GM23338 (cell line): ENCODE measurements at regions not wholly inside any gene's neighbourhood (a gene's known extent, or its start where the extent isn't known, plus 50 kb on each side); places are given as distances from the start of the nearest gene placed in this dataset.

Experiments
- ATAC-seq: fragments of 200-7000 bp; cut with Tn5 transposase; 3 replicates; pipeline ENCODE4 v1.9.1; 2020
- DNase-seq: peaks from one replicate; pipeline ENCODE4 v3.0.0-alpha.2; 2015; ENCODE audit warnings: low spot score
- H2AFZ ChIP-seq: fragments of 200-600 bp; sonication (generic); 2 replicates; pipeline ENCODE4 v1.8.0; 2016; ENCODE audit warnings: antibody characterized with exemption, mild to moderate bottlenecking, moderate library complexity
- H3F3A ChIP-seq: fragments of 200-600 bp; sonication (generic); replicated peaks from 2 replicates; pipeline ENCODE4 v1.8.0; 2017; ENCODE audit warnings: antibody characterized with exemption, mixed run types, low read depth
- H3K27ac ChIP-seq: fragments of 200-600 bp; sonication (generic); 2 replicates; pipeline ENCODE4 v1.6.1; 2016; ENCODE audit warnings: low read depth
- H3K27me3 ChIP-seq: fragments of 200-600 bp; sonication (generic); 2 replicates; pipeline ENCODE4 v1.8.0; 2016; ENCODE audit warnings: mild to moderate bottlenecking, mixed run types, moderate library complexity; ENCODE audit not compliant: insufficient read depth
- H3K36me3 ChIP-seq: fragments of 200-600 bp; sonication (generic); 2 replicates; pipeline ENCODE4 v1.8.0; 2016; ENCODE audit warnings: mild to moderate bottlenecking; ENCODE audit not compliant: insufficient read depth
- H3K4me1 ChIP-seq: fragments of 200-600 bp; sonication (generic); 2 replicates; pipeline ENCODE4 v1.8.0; 2016; ENCODE audit warnings: mild to moderate bottlenecking, moderate library complexity; ENCODE audit not compliant: insufficient read depth
- H3K4me2 ChIP-seq: fragments of 200-600 bp; sonication (generic); 2 replicates; pipeline ENCODE4 v1.7.1; 2017; ENCODE audit warnings: mixed run types
- H3K4me3 ChIP-seq: fragments of 200-600 bp; sonication (generic); 2 replicates; pipeline ENCODE4 v1.6.1; 2016; ENCODE audit warnings: mixed run types
- H3K79me2 ChIP-seq: fragments of 200-600 bp; sonication (generic); replicated peaks from 2 replicates; pipeline ENCODE4 v1.8.0; 2017; ENCODE audit warnings: mild to moderate bottlenecking; ENCODE audit not compliant: insufficient read depth
- H3K9me2 ChIP-seq: fragments of 200-600 bp; sonication (generic); 2 replicates; pipeline ENCODE4 v1.8.0; 2017; ENCODE audit not compliant: insufficient read depth
- H4K20me1 ChIP-seq: fragments of 200-600 bp; sonication (generic); replicated peaks from 2 replicates; pipeline ENCODE4 v1.8.0; 2017; ENCODE audit warnings: mild to moderate bottlenecking; ENCODE audit not compliant: insufficient read depth
- H3K27ac Mint-ChIP-seq: 2 replicates; pipeline ENCODE4 v1.8.0; 2020; ENCODE audit warnings: inconsistent platforms, mild to moderate bottlenecking, moderate library complexity, mixed read lengths
- H3K27me3 Mint-ChIP-seq: 3 replicates; pipeline ENCODE4 v1.8.0; 2022; ENCODE audit warnings: low read depth, mild to moderate bottlenecking, moderate library complexity, mixed read lengths, inconsistent platforms; ENCODE audit not compliant: insufficient read depth, poor library complexity
- H3K36me3 Mint-ChIP-seq: 3 replicates; pipeline ENCODE4 v1.8.0; 2021; ENCODE audit warnings: low read depth, mild to moderate bottlenecking, inconsistent platforms, moderate library complexity, mixed read lengths
- H3K4me1 Mint-ChIP-seq: 3 replicates; pipeline ENCODE4 v1.8.0; 2020; ENCODE audit warnings: mild to moderate bottlenecking, inconsistent platforms, mixed read lengths
- H3K4me3 Mint-ChIP-seq: 3 replicates; pipeline ENCODE4 v1.8.0; 2021; ENCODE audit warnings: moderate library complexity, mild to moderate bottlenecking, inconsistent platforms, mixed read lengths
- H3K9me3 Mint-ChIP-seq: 3 replicates; pipeline ENCODE4 v1.8.0; 2020; ENCODE audit warnings: moderate library complexity, mild to moderate bottlenecking, inconsistent platforms, mixed read lengths
- CREB1 ChIP-seq: fragments of 250-450 bp; sonication (Bioruptor Pico); IDR thresholded peaks from 2 replicates; pipeline ENCODE4 v1.5.0; 2020; ENCODE audit warnings: low read depth, mild to moderate bottlenecking, moderate library complexity
- EZH2 ChIP-seq: fragments of 200-600 bp; sonication (generic); IDR thresholded peaks from one replicate; pipeline ENCODE4 v1.8.0; 2017; ENCODE audit warnings: antibody characterized with exemption, mild to moderate bottlenecking, low read depth; ENCODE audit not compliant: unreplicated experiment
- EZH2phosphoT487 ChIP-seq: fragments of 200-600 bp; sonication (generic); IDR thresholded peaks from one replicate; pipeline ENCODE4 v1.8.1; 2018; ENCODE audit warnings: antibody characterized with exemption; ENCODE audit not compliant: unreplicated experiment
- JUNB ChIP-seq: IDR thresholded peaks from one replicate; pipeline ENCODE4 v1.6.1; 2016; ENCODE audit warnings: antibody characterized with exemption; ENCODE audit not compliant: unreplicated experiment
- NANOG ChIP-seq: IDR thresholded peaks from 2 replicates; pipeline ENCODE4 v1.6.1; 2016; ENCODE audit warnings: antibody characterized with exemption, borderline replicate concordance
- POLR2AphosphoS5 ChIP-seq: IDR thresholded peaks from 2 replicates; pipeline ENCODE4 v1.6.1; 2016; ENCODE audit warnings: antibody characterized with exemption, low read depth
- STAT1 ChIP-seq: IDR thresholded peaks from one replicate; pipeline ENCODE4 v1.6.1; 2016; ENCODE audit warnings: antibody characterized with exemption; ENCODE audit not compliant: unreplicated experiment
- ZNF114 ChIP-seq: fragments of 250-450 bp; sonication (Bioruptor Pico); IDR thresholded peaks from 2 replicates; pipeline ENCODE4 v1.5.0; 2020; ENCODE audit warnings: mild to moderate bottlenecking, moderate library complexity
- ZNF331 ChIP-seq: fragments of 250-450 bp; sonication (Bioruptor Pico); IDR thresholded peaks from 2 replicates; pipeline ENCODE4 v1.5.0; 2020; ENCODE audit warnings: low read depth, mild to moderate bottlenecking, moderate library complexity
- TF ChIP-seq, protein P1 (sequence below): IDR thresholded peaks from one replicate; pipeline ENCODE4 v1.6.1; 2018; ENCODE audit warnings: antibody characterized with exemption; ENCODE audit not compliant: unreplicated experiment
- TF ChIP-seq, protein P2 (sequence below), 2 experiments: fragments of 200-600 bp in 1 of 2; sonication (generic) in 1 of 2; conservative IDR thresholded peaks; 2 replicates each; pipeline versions ENCODE4 v1.5.1 to v1.6.1; 2016 to 2017; ENCODE audit warnings: antibody characterized with exemption in 2 of 2, low read depth in 2 of 2, mild to moderate bottlenecking in 2 of 2, moderate library complexity in 1 of 2
- TF ChIP-seq, protein P3 (sequence below): fragments of 250-450 bp; sonication (Bioruptor Pico); IDR thresholded peaks from 2 replicates; pipeline ENCODE4 v1.5.0; 2020; ENCODE audit warnings: mild to moderate bottlenecking, moderate library complexity

DNA sequence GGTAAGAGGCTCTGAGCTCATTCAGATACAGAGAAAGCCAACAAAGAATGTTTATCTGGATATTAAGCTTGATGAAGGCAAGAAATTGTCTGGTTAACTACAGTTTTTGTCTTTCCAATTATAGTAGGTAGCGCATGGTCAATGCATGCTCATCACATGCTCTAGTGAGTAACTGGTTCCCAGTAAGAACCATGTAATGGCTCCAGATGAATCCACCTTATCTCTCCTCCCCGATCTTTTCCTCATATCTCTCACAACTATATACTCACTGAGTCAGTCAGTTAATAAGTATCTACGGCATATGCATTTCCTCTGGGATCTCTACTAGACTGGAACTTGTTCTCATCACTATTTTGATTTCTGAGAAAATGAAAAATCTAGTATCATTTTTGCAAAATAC, 340.7 kb upstream of the DYNLRB2 start:
- no peak for DNase-seq
- Histone ChIP-seq H3K4me2 (no peak overlapping the region), H3K9me2 (peaks cover 7% of the 10 kb centered on the region; the same call in 1 of the 2 replicates), H3K27me3 (no peaks in the 10 kb centered on the region), H4K20me1 (no peaks in the 10 kb centered on the region), H2AFZ (no peak overlapping the region), H3K4me3 (no peak overlapping the region), H3F3A (no peaks in the 10 kb centered on the region), H3K27ac (no peak overlapping the region), H3K4me1 (no peaks in the 10 kb centered on the region), H3K79me2 (no peaks in the 10 kb centered on the region), H3K36me3 (no peaks in the 10 kb centered on the region)
- no peak overlapping the region for H3K4me3 Mint-ChIP-seq
- H3K27ac Mint-ChIP-seq: no peak overlapping the region
- H3K27me3 Mint-ChIP-seq: peaks cover 3% of the 10 kb centered on the region
- no peaks in the 10 kb centered on the region for H3K4me1 Mint-ChIP-seq
- no peaks in the 10 kb centered on the region; the same call in 2 of the 3 replicates for H3K9me3 Mint-ChIP-seq
- no peaks in the 10 kb centered on the region for H3K36me3 Mint-ChIP-seq
- no peak for TF ChIP-seq JUNB
- ATAC-seq: no peak

DNA sequence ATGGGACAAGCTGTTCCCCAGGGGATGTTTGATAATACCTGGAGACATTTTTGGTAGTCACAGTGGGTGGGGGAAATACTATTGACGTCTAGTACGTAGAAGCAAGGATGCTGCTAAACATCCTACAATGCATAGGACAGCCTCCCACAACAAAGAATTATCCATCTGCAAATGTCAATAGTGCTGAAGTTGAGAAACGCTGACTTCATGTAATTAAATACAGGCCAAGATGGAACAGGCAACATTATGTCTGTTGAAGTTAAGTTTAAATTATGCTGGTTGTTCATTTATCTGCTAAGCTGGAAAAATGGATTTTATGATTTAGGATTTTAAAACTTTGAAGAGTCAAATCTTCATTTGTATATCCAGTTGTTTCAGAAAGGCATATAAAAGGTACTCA, 341.2 kb upstream of the DYNLRB2 start:
- TF ChIP-seq, protein P1, sequence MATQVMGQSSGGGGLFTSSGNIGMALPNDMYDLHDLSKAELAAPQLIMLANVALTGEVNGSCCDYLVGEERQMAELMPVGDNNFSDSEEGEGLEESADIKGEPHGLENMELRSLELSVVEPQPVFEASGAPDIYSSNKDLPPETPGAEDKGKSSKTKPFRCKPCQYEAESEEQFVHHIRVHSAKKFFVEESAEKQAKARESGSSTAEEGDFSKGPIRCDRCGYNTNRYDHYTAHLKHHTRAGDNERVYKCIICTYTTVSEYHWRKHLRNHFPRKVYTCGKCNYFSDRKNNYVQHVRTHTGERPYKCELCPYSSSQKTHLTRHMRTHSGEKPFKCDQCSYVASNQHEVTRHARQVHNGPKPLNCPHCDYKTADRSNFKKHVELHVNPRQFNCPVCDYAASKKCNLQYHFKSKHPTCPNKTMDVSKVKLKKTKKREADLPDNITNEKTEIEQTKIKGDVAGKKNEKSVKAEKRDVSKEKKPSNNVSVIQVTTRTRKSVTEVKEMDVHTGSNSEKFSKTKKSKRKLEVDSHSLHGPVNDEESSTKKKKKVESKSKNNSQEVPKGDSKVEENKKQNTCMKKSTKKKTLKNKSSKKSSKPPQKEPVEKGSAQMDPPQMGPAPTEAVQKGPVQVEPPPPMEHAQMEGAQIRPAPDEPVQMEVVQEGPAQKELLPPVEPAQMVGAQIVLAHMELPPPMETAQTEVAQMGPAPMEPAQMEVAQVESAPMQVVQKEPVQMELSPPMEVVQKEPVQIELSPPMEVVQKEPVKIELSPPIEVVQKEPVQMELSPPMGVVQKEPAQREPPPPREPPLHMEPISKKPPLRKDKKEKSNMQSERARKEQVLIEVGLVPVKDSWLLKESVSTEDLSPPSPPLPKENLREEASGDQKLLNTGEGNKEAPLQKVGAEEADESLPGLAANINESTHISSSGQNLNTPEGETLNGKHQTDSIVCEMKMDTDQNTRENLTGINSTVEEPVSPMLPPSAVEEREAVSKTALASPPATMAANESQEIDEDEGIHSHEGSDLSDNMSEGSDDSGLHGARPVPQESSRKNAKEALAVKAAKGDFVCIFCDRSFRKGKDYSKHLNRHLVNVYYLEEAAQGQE: no peak
- TF ChIP-seq, protein P2, sequence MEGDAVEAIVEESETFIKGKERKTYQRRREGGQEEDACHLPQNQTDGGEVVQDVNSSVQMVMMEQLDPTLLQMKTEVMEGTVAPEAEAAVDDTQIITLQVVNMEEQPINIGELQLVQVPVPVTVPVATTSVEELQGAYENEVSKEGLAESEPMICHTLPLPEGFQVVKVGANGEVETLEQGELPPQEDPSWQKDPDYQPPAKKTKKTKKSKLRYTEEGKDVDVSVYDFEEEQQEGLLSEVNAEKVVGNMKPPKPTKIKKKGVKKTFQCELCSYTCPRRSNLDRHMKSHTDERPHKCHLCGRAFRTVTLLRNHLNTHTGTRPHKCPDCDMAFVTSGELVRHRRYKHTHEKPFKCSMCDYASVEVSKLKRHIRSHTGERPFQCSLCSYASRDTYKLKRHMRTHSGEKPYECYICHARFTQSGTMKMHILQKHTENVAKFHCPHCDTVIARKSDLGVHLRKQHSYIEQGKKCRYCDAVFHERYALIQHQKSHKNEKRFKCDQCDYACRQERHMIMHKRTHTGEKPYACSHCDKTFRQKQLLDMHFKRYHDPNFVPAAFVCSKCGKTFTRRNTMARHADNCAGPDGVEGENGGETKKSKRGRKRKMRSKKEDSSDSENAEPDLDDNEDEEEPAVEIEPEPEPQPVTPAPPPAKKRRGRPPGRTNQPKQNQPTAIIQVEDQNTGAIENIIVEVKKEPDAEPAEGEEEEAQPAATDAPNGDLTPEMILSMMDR (conservative IDR thresholded peaks at IDR 0.05; ENCODE audit: low read depth in 2 of 2): no peak
- no peak for TF ChIP-seq NANOG
- TF ChIP-seq, protein P3, sequence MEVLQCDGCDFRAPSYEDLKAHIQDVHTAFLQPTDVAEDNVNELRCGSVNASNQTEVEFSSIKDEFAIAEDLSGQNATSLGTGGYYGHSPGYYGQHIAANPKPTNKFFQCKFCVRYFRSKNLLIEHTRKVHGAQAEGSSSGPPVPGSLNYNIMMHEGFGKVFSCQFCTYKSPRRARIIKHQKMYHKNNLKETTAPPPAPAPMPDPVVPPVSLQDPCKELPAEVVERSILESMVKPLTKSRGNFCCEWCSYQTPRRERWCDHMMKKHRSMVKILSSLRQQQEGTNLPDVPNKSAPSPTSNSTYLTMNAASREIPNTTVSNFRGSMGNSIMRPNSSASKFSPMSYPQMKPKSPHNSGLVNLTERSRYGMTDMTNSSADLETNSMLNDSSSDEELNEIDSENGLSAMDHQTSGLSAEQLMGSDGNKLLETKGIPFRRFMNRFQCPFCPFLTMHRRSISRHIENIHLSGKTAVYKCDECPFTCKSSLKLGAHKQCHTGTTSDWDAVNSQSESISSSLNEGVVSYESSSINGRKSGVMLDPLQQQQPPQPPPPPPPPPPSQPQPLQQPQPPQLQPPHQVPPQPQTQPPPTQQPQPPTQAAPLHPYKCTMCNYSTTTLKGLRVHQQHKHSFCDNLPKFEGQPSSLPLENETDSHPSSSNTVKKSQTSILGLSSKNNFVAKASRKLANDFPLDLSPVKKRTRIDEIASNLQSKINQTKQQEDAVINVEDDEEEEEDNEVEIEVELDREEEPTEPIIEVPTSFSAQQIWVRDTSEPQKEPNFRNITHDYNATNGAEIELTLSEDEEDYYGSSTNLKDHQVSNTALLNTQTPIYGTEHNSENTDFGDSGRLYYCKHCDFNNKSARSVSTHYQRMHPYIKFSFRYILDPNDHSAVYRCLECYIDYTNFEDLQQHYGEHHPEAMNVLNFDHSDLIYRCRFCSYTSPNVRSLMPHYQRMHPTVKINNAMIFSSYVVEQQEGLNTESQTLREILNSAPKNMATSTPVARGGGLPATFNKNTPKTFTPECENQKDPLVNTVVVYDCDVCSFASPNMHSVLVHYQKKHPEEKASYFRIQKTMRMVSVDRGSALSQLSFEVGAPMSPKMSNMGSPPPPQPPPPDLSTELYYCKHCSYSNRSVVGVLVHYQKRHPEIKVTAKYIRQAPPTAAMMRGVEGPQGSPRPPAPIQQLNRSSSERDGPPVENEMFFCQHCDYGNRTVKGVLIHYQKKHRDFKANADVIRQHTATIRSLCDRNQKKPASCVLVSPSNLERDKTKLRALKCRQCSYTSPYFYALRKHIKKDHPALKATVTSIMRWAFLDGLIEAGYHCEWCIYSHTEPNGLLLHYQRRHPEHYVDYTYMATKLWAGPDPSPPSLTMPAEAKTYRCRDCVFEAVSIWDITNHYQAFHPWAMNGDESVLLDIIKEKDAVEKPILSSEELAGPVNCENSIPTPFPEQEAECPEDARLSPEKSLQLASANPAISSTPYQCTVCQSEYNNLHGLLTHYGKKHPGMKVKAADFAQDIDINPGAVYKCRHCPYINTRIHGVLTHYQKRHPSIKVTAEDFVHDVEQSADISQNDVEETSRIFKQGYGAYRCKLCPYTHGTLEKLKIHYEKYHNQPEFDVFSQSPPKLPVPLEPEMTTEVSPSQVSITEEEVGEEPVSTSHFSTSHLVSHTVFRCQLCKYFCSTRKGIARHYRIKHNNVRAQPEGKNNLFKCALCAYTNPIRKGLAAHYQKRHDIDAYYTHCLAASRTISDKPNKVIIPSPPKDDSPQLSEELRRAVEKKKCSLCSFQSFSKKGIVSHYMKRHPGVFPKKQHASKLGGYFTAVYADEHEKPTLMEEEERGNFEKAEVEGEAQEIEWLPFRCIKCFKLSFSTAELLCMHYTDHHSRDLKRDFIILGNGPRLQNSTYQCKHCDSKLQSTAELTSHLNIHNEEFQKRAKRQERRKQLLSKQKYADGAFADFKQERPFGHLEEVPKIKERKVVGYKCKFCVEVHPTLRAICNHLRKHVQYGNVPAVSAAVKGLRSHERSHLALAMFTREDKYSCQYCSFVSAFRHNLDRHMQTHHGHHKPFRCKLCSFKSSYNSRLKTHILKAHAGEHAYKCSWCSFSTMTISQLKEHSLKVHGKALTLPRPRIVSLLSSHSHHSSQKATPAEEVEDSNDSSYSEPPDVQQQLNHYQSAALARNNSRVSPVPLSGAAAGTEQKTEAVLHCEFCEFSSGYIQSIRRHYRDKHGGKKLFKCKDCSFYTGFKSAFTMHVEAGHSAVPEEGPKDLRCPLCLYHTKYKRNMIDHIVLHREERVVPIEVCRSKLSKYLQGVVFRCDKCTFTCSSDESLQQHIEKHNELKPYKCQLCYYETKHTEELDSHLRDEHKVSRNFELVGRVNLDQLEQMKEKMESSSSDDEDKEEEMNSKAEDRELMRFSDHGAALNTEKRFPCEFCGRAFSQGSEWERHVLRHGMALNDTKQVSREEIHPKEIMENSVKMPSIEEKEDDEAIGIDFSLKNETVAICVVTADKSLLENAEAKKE (CRISPR knock-in tag): no peak
- TF ChIP-seq STAT1: no peak
- no peak for TF ChIP-seq JUNB
- TF ChIP-seq POLR2AphosphoS5: no peak
- no peak for TF ChIP-seq EZH2
- TF ChIP-seq ZNF114 (CRISPR knock-in tag): no peak
- TF ChIP-seq CREB1 (CRISPR knock-in tag): no peak
- no peak for TF ChIP-seq EZH2phosphoT487
- no peak for TF ChIP-seq ZNF331
- ATAC-seq (no peak), DNase-seq (no peak)
- Mint-ChIP-seq H3K27ac (no peak overlapping the region), H3K9me3 (no peaks in the 10 kb centered on the region; the same call in 2 of the 3 replicates), H3K4me3 (no peak overlapping the region), H3K4me1 (no peaks in the 10 kb centered on the region), H3K27me3 (peaks cover 3% of the 10 kb centered on the region), H3K36me3 (no peaks in the 10 kb centered on the region)
- H3K27ac ChIP-seq: no peak overlapping the region
- no peak overlapping the region for H3K4me2 ChIP-seq
- no peaks in the 10 kb centered on the region for H4K20me1 ChIP-seq
- H3K79me2 ChIP-seq: no peaks in the 10 kb centered on the region
- no peak overlapping the region for H3K4me3 ChIP-seq
- H2AFZ ChIP-seq: no peak overlapping the region
- no peaks in the 10 kb centered on the region for H3K4me1 ChIP-seq
- H3K27me3 ChIP-seq: no peaks in the 10 kb centered on the region
- H3K36me3 ChIP-seq: no peaks in the 10 kb centered on the region
- no peaks in the 10 kb centered on the region for H3F3A ChIP-seq
- peaks cover 7% of the 10 kb centered on the region; the same call in 1 of the 2 replicates for H3K9me2 ChIP-seq
